Liver (tissue), 1 donor: ENCODE measurements at regions not wholly inside any gene's neighbourhood (a gene's known extent, or its start where the extent isn't known, plus 50 kb on each side); places are given as distances from the start of the nearest gene placed in this dataset. TPM values are rescaled to one million over a fixed set of nuclear protein-coding genes. Genes with fewer than 3 reads are reported as not detected.

ENCODE experiments used
- small RNA-seq: library from RNA; depleted of rRNA; stranded (forward); fragments of <200 nt; gene quantifications from one replicate; pipeline ENCODE3, GENCODE V24; 2014

Small RNAs in the stretch of these regions (small RNA-seq; reads per million reads assigned to genes)
- gene RF00139 (not detected), gene RF02091 (not detected)
